SH-SY5Y (cell line): ENCODE measurements at regions not wholly inside any gene's neighbourhood (a gene's known extent, or its start where the extent isn't known, plus 50 kb on each side); places are given as distances from the start of the nearest gene placed in this dataset.

Experiments
- GATA2 ChIP-seq: IDR thresholded peaks from 2 replicates; pipeline ENCODE4 v1.6.1; 2011; ENCODE audit warnings: mild to moderate bottlenecking, low read depth, low read length
- GATA3 ChIP-seq: IDR thresholded peaks from 2 replicates; pipeline ENCODE4 v1.6.1; 2011; ENCODE audit warnings: low read depth, mild to moderate bottlenecking, low read length, moderate library complexity

DNA sequence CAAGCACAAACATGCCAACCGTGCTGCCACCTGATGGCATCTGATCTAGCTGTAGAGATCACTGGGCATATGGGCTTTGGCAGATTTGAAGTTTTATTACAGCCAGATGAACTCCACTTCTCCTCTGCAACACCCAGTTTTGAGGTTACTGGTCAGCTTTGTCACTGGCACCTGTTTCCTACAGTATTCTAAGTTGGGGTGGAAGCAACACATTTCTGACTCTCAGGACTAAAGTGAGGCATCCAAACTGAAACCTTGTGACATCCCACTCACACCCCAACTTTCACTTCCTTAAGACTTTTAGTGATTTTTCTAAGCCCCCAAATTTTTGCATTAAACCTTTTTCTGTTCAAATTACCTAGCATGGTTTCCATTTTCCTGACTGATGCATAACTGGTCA, 115.1 kb upstream of the PCDH18 start:
- TF ChIP-seq GATA3: no peak
- no peak for TF ChIP-seq GATA2

DNA sequence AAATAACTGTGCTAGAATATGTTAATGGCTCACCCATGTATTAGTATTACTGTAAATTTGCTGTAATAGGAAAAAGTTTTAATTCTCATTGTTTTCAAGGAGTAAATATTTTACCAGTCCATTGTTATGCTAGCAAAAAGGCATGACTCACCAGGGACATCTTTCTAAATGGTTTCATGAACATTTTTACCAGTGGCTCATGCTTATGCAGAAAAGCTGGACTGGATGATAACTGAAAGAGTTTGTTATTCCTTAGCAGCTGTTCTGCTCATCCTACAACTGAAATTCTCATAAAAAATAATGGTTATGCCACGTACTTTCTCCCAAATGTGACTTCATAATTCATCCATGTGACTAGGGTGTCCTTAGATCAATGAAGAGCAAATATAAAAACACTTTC, 111.9 kb upstream of the PCDH18 start:
- TF ChIP-seq GATA2 (no peak), GATA3 (no peak)

DNA sequence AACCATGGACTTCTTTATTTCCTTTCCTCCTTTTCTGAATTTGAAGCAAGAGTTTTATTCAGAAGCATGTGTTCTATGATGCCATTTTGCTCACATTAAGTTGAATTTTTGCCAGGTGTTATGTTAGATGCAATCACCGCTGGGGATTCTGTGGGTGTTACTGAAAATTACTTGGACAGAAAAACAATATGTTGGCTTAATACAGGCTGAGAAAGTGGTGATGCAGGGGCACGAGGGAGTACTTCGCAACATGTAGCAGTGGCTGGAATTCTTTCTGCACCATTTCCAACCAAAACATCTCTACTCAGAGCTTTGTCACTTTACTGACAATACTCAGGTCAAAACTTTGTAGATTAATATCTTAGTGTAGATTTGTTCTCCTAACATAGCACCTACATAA, 109.2 kb upstream of the PCDH18 start:
- no peak for TF ChIP-seq GATA3
- no peak for TF ChIP-seq GATA2

DNA sequence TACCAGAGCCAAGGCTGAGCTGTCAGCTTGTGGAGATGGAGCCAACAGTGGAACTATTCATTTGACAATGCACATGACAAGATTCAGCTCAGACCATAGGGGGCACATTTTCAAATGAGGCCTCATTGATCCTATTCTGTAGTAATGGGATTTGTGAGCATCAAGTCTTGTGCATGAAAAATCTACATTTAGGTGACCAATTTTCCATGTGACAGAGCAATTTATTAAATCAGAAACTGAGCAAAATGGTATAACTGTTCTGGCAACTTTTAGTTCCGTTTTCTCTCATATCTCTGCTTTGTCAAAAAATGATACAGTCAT, 108.5 kb upstream of the PCDH18 start:
- TF ChIP-seq GATA3 (no peak), GATA2 (no peak)

DNA sequence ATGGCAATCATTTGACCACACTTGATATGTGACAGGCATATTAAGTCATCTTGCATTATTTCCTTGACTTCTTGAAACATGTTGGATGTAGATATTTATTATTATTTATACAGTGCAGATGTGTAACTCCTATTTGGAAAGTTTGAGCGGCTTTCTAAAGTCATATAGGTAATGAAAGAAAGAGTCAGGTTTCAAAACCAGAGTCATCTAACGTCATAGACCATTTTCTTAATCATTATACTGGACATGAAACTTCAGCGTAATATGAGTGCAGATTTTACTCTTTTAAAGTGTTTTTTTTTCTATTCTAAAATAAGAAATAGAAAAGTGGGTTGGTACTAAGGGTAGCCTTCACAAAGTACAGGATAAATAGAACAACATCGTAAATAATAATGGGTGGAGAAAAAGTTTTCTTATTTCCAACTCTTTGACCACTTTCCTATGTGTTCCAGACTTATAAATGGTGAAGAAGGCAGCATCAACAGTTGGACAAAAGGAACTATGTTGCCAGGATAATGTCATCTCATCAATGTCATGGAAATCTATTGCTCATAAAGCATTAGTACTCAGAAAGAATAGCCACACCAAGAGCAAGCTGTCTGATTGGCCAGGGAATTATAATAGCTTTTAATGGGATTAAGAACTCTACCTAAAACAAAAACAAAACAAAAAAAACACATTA, 108.0 kb upstream of the PCDH18 start:
- no peak for TF ChIP-seq GATA2
- no peak for TF ChIP-seq GATA3

DNA sequence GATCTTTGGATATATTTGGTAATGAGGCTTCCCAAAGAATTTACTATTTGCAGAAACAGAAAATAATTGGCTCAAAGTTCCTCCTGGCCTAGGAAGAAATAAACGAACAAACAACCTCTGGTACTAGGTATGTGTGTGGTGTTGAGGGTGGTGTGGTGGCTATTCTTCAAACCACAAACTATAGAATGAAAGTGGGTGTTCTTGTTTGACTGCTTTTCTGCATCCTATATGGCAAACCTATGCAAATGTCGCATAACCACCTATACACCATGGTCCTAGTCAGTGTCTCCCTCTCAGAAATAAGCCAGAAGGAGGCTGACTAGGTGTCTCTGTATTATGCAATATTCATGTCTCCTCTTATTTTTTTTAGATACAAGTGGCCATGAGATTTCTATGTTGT, 106.6 kb upstream of the PCDH18 start:
- TF ChIP-seq GATA2 (no peak), GATA3 (no peak)

DNA sequence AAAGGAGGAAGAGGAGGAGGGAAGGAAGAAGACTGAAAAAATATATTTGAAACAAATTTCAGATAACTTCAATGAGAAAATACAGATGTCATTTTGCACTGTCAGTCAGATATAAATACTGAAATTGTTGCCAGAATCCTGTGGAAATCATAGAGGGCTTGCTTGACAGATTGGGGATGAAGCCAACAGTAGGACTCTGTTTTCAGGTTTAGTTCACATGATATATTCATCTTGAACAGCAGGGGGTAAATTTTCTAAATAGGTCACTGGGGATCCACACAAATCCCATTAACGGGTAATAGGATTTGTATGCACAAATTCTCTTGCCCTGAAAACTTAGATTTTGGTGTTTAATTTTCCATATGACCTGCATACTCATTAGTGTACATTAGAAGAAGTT, 103.3 kb upstream of the PCDH18 start:
- no peak for TF ChIP-seq GATA2
- no peak for TF ChIP-seq GATA3

DNA sequence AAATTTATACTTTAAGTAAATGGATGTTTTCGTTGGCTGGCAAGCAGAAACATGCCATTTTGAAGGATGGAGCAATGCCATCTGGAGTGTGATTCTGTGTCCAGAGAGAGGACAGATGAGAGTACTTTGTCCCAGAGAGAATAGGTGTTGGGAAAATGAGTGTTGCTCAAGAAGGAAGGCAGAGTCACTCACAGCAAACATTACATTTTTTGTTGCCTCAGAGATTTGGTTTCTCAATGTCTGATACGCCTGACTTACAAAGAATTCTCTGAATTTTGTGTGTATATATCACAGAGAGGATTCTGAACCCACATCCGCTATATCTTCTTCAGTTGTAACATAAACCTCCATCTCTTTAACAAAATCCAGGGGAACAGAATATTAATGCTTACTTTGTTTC, 102.8 kb upstream of the PCDH18 start:
- TF ChIP-seq GATA2: no peak
- TF ChIP-seq GATA3: no peak

DNA sequence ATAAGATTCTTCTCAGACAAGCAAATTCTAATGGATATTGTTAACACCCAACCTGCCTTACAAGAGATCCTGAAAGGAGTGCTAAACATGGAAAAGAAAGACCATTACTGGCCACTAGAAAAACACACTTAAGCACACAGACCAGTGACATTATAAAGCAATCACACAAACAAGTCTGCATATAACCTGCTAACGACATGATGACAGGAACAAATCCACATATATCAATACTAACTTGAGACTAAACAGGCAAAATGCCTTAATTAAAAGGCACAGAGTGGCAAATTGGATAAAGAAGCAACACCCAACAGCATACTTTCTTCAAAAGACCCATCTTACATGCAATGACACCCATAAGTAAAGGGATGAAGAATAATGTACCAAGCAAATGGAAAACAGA, 100.5 kb upstream of the PCDH18 start:
- TF ChIP-seq GATA2: no peak
- TF ChIP-seq GATA3: no peak

DNA sequence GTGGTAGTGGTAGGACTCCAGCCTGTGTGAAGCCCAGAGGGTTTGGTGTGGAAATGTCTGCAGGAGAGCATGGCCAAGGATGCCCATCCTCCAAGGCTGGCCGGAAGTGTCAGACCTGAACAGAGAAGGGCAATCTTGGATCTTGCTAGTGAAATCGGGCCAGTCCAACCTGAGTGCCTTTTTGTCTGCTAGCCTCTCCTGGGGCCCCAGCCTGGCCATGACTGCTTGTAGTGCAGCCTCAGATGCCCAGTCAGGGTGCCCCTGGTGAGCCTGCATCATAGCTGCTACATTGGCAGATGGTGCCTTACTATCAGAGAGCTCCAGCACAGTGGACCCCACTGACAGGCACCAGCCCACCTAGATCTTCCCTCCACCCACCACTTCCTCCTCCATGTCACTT, 99.3 kb upstream of the PCDH18 start:
- TF ChIP-seq GATA2: no peak

DNA sequence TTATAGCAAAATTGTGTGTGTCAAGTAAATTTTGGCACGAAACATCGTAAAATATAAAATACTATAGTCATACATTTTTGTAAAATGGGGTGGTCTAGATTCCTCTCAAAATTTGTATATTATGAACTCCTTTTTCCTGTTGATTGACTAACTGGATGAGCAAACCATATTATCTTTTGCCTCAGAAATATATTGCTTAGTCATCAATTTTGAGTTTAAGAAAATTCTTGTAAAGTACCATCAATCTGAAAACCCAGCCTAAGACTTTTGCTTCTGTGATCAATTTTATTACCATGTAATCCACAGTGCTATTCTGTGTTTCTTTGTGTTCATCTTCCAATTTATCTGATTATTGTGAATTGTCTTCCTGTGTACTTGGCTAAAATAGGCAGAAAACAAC, 98.0 kb upstream of the PCDH18 start:
- TF ChIP-seq GATA3 (no peak), GATA2 (no peak)

DNA sequence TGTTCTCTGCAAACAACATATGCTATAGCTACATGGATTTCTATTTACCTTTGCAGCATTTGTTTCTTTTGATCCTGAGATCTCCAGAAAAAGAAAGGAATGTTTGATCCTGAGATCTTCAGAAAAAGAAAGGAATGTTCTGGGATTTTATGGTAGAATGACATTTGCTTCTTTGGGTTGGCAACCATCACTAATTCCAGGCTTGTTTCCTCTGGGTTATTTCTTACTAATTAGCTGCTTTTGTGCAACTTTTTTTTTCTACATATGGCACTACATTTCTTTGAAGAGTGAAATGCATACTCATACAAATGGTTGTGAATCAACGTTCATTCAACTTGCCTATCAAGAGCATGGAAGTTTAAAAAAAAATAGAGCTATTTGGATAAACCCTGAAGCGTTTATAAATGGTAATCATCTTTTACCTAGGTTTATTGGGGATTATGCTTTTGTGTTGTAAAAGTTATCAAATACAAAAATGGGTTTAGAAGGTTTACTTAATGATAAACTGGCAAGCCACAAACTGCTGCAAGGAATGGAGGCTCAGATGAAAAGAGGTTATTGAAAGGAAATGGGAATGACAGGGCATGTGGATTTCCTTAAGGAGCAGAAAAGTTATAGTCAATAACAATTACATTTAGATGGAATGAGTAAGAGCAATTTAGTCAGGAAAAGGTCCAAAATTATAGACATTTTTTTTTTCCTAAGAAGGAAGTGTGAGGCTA, 95.6 kb upstream of the PCDH18 start:
- TF ChIP-seq GATA2: no peak
- TF ChIP-seq GATA3: no peak

DNA sequence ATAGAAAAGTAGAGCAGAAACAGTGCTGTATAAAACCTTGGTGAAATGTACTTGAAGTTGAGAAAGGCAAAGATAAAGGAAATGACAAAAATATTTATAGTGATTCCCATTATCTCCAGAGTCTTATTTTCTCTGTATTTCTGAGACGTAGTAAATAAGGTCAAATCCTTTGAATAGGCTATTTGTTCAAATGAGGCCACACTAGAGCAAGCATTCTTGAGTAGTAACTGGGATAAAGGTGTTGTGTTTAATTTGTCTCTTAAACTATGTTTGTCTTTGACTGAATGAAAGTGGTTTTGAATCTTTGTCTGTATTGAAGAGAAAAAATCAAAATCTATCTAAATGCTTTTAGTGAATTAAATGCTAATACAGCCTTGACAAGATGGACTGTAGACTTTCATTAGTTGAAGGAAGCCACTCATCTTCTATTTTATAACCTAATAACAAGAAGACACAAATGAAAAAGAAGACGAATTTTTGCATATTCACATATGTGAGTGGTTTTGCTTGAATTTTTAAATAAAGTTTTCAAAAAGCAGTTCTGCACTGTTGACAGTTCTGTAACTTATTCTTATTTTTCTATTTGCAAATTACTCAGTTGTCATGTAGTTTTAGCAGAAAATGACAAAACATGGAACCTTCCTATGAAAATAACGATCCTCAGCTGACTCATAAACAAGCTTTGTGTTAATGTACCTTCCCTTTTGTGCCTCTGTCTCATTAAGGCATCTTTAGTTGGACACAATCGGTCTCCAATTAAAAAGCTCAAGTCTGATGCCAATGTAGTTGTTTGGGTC, 94.8 kb upstream of the PCDH18 start:
- TF ChIP-seq GATA2: no peak

DNA sequence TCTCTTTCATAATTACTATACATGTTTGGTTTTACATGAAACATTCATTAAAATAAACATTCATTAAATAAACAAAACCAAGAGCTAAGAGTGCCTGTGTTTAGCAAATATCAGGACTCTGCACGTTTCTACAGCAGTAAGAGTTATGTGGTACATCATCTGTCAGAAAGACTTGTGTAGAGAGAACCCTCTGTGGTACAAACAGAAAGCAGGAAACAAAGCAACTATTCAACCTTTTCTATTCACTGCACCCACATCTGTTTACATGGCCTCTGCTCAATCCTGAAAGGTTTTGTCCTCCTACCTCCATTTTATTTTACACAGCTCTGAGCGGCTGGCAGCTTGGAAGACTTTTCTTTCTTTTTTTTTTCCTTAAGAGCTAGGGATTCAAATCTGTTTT, 90.7 kb upstream of the PCDH18 start:
- TF ChIP-seq GATA3 (no peak), GATA2 (no peak)

DNA sequence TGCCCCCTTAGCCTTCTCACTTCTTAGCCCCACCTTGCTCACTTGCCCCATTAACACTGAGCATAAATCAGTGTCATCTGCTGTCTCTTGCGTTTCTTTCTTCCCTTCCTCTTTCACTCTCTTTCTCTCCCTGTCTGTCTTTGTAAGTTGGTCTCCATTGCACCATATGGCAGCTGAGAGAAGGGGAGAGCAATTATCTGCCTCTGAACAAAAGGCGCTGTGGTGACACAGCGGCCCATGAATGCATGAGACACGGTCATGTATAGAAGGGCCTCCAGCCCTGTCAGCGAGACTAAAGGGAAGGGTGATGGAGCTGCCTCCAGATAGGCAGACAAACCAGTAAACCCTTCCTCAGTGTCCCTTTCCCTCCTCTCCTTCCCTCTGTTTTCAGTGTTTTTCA, 88.8 kb upstream of the PCDH18 start:
- TF ChIP-seq GATA3 (no peak), GATA2 (no peak)

DNA sequence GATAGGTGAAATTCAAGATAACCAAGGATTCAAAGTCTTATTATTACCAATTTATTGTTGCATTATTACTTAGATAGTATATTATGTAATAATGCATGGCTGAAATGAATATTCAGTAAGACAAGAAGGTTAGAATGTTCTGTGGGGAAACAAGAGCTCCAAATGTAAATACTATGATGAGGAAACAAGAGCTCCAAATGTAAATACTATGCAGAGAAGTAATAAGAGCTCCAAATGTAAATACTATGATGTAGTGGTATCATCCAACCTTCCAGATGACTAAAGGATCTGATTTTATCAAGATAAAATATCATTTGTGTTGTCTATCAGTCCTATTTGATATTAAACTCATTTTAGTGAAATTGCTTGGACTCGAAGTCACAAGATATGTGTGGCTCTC, 82.2 kb upstream of the PCDH18 start:
- TF ChIP-seq GATA3 (no peak), GATA2 (no peak)
